ENCODE measurements at regions not wholly inside any gene's neighbourhood (a gene's known extent, or its start where the extent isn't known, plus 50 kb on each side); places are given as distances from the start of the nearest gene placed in this dataset.

DNA sequence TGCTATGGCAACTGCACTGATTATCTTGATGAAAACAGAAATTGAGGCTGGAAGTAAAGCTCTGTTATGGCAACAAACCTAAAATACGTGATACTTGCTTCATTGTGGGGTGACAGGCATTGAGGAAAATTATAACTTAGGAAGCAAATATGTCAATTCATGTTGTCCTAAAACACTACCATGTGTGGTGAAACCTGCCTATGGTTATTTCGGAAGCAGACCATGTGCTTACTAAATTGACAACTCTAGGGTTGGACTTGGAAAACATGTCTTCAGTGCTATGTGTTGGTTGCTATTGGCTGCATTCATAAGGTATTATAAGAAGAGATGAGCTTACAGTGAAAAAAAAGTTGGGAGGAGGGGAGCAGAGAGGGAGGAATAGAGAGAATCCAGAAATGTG, 55.0 kb upstream of the C14orf132 start:
- DNase-seq (ENCODE audit: low read depth, low spot score) (no peak), FAIRE-seq (no peak)
- H3K9ac ChIP-seq (replicated peaks; ENCODE audit: extremely low read depth, insufficient read depth, low read length), result no peak overlapping the region
- H3K4me3 ChIP-seq (replicated peaks in 1 of 3; ENCODE audit: insufficient read depth in 1 of 3, low read depth in 1 of 3, low read length in 3 of 3), result no peak overlapping the region
- no peaks in the 10 kb centered on the region for H3K9me1 ChIP-seq (replicated peaks; ENCODE audit: control insufficient read depth, extremely low read depth, insufficient read depth, low read length)
- H3K9me3 ChIP-seq (replicated peaks; ENCODE audit: control insufficient read depth, insufficient read depth, low read length), result no peaks in the 10 kb centered on the region
- no peaks in the 10 kb centered on the region for H4K20me1 ChIP-seq (replicated peaks; ENCODE audit: control insufficient read depth, extremely low read depth, insufficient read depth, low read length)
- no peaks in the 10 kb centered on the region for H3K4me1 ChIP-seq (ENCODE audit: control insufficient read depth, extremely low read depth, insufficient read depth, low read length)
- no peaks in the 10 kb centered on the region for H3K79me2 ChIP-seq (ENCODE audit: control insufficient read depth, insufficient read depth, low read length)
- H3K27ac ChIP-seq (ENCODE audit: insufficient read depth, low read depth, low read length), result no peak overlapping the region
- intact Hi-C loops (cut with micrococcal nuclease), result no loop called here
- H3K4me2 ChIP-seq (ENCODE audit: insufficient read depth, low read length), result no peak overlapping the region
- dilution Hi-C loops (cut with MboI; ENCODE audit: extremely low pct_ligation_motif_present, low sequenced_read_pairs), result no loop called here
- no peaks in the 10 kb centered on the region for H3K36me3 ChIP-seq (ENCODE audit: control insufficient read depth in 2 of 2, extremely low read depth in 1 of 2, insufficient read depth in 2 of 2, low read length in 2 of 2)
- TF ChIP-seq POLR2AphosphoS5 (IDR thresholded peaks at IDR 0.05; ENCODE audit: insufficient read depth, low read depth, low read length) (no peak), FOS (IDR thresholded peaks at IDR 0.05; ENCODE audit: borderline replicate concordance, insufficient read depth, low read length) (no peak), EZH2 (IDR thresholded peaks at IDR 0.05; ENCODE audit: borderline replicate concordance, low read depth, low read length, severe bottlenecking) (no peak), MYC (IDR thresholded peaks at IDR 0.05; ENCODE audit: low read depth, low read length) (no peak), GATA2 (IDR thresholded peaks at IDR 0.05; ENCODE audit: insufficient read depth, insufficient read length, low read depth, low read length) (no peak), CTCF (IDR thresholded peaks at IDR 0.05; ENCODE audit: extremely low read depth in 1 of 2, insufficient read depth in 1 of 2, low read depth in 1 of 2, low read length in 2 of 2) (no peak), POLR2A (IDR thresholded peaks at IDR 0.05; ENCODE audit: low read depth, low read length) (no peak), JUN (IDR thresholded peaks at IDR 0.05; ENCODE audit: borderline replicate concordance, insufficient read depth, insufficient read length, low read depth) (no peak)
- TF ChIP-seq, protein P1, sequence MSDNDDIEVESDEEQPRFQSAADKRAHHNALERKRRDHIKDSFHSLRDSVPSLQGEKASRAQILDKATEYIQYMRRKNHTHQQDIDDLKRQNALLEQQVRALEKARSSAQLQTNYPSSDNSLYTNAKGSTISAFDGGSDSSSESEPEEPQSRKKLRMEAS (IDR thresholded peaks at IDR 0.05; ENCODE audit: insufficient read depth, insufficient read length), result no peak
- ChIA-PET POLR2A (no interaction called here), CTCF (interaction anchor here (2.2 kb wide), 1 partner anchor 10 kb away, joined by 5 read pairs; no protein-coding TSS in a partner anchor)
- H3K27me3 ChIP-seq (ENCODE audit: control insufficient read depth in 2 of 2, insufficient read depth in 2 of 2, low read length in 2 of 2), result no peaks in the 10 kb centered on the region
- no TSS peak for BruUV-seq (replicated peaks)
- H2AFZ ChIP-seq (ENCODE audit: low read depth, low read length), result no peak overlapping the region
